IMR-90 (cell line): ENCODE measurements at regions not wholly inside any gene's neighbourhood (a gene's known extent, or its start where the extent isn't known, plus 50 kb on each side); places are given as distances from the start of the nearest gene placed in this dataset.

Experiments used
- CTCF ChIP-seq: conservative IDR thresholded peaks from 2 replicates; pipeline ENCODE4 v1.5.1; 2012; ENCODE audit warnings: mild to moderate bottlenecking, low read depth, low read length, improper control_type of control experiment
- POLR2A ChIP-seq: IDR thresholded peaks from 2 replicates; pipeline ENCODE4 v1.6.1; 2012; ENCODE audit warnings: mild to moderate bottlenecking, low read depth, low read length

GRCh38 chr15:39130556-39131379 is 450.1 kb upstream of the THBS1 start:
- TF ChIP-seq CTCF, result no peak
- no peak for TF ChIP-seq POLR2A
